ENCODE measurements at regions not wholly inside any gene's neighbourhood (a gene's known extent, or its start where the extent isn't known, plus 50 kb on each side); places are given as distances from the start of the nearest gene placed in this dataset.
"Not testable (repeated sequence)": the region's sequence is repeated elsewhere in the genome, so short reads cannot be mapped to it uniquely, and the experiment has no call there.

GRCh38 chr13:18284040-18284439 is 897.6 kb downstream of the TUBA3C start:
- TF ChIP-seq REST (IDR thresholded peaks at IDR 0.05); EHF (CRISPR knock-in tag; IDR thresholded peaks at IDR 0.05); CTCF (IDR thresholded peaks at IDR 0.05): not testable (repeated sequence)

All from A549 (cell line).